Dendritic cell treated with granulocyte-macrophage colony-stimulating factor and Interleukin-4, amounts not matched to agents 40 ng/mL and 50 ng/mL, for 4 days (primary cell): ENCODE measurements at regions not wholly inside any gene's neighbourhood (a gene's known extent, or its start where the extent isn't known, plus 50 kb on each side); places are given as distances from the start of the nearest gene placed in this dataset.
"Not testable (repeated sequence)": the region's sequence is repeated elsewhere in the genome, so short reads cannot be mapped to it uniquely, and the experiment has no call there.

Experiments used
- H3K27ac Mint-ChIP-seq: one replicate; pipeline ENCODE4 v1.8.0; 2022; ENCODE audit warnings: mild to moderate bottlenecking, mixed read lengths
- H3K27me3 Mint-ChIP-seq: one replicate; pipeline ENCODE4 v1.8.0; 2022; ENCODE audit warnings: mild to moderate bottlenecking, mixed read lengths
- H3K36me3 Mint-ChIP-seq: one replicate; pipeline ENCODE4 v1.8.0; 2022; ENCODE audit warnings: low read depth, mixed read lengths
- H3K4me1 Mint-ChIP-seq: one replicate; pipeline ENCODE4 v1.8.0; 2022; ENCODE audit warnings: low read depth, mixed read lengths
- H3K4me3 Mint-ChIP-seq: one replicate; pipeline ENCODE4 v1.8.0; 2022; ENCODE audit warnings: mild to moderate bottlenecking, moderate library complexity, mixed read lengths
- H3K9me3 Mint-ChIP-seq: one replicate; pipeline ENCODE4 v1.8.0; 2022; ENCODE audit warnings: mixed read lengths
- intact Hi-C: fragments of 100-400 bp; cut with micrococcal nuclease; formaldehyde crosslinking; loops from one replicate; pipeline ENCODE4 v1.15.0; 2022

DNA sequence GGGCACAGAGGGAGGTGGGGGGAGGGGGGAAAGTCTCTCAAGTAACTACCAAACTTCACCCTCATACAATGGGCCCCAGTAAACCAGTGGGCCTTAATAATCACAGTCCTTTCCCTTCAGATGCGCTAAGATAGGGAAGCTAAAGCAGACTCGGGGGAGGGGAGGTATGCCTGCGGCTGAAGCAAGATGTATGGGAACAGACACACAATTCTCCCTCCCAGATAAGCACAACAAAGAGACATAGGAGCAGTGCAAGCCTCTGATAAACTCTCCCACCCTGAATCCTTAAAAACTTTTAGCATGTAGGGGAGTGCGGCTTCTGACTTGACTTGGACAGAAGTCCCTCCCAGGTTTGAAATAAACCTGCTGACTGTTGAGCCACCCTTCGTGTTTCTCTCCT is 54.7 kb downstream of the PROP1 start:
- intact Hi-C loops, H3K4me3 Mint-ChIP-seq, H3K4me1 Mint-ChIP-seq, H3K27ac Mint-ChIP-seq, H3K36me3 Mint-ChIP-seq, H3K9me3 Mint-ChIP-seq: not testable (repeated sequence)
- peaks cover 48% of the 10 kb centered on the region for H3K27me3 Mint-ChIP-seq

DNA sequence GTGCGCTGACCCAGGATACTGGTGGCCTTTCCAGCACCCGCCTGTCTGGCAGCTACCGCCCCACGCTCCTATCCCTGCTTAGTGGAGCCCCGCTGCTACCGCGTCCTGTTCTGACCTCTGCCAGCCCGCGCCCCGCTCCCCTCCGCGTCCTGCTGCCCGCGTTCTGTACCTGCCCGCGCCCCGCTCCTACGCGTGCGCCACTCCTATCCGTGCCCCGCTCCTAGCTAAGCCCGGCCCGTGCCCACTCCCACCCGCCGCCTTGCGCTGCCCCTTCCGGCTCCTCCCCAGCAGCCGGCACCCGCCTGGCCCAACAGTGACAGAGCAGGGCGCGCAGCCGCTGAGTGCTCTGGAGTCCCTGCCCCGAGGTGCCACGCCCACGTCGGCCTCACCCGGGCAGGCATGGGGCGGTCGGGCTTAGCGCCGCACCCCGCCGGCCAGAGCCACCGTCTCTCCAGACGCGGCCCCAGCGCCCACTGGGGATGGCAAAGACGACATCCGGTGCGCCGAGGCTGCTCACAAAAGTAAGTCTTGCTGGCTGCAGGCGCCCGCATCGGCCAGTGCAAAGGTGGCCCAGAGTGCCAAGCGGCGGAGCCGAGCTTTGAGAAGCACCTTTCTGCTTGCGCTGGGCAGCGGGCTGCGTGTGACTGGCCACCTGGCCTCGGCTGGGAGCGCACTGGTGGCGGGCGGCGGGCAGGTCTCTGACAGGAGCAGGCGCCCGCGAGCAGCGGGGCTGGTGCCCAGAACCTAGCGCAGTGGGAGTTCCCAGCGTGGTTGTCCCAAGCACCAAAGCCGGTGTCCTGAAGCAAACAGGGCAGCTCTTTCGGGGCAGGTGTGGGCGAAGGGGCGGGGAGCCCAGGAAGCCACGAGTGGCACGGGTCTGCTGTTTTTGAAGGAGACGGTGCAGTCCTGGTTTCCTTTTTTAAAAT is 56.5 kb downstream of the PROP1 start:
- intact Hi-C loops, H3K9me3 Mint-ChIP-seq, H3K4me1 Mint-ChIP-seq, H3K36me3 Mint-ChIP-seq, H3K4me3 Mint-ChIP-seq, H3K27ac Mint-ChIP-seq: not testable (repeated sequence)
- H3K27me3 Mint-ChIP-seq, result peaks cover 44% of the 10 kb centered on the region

- H3K4me3 Mint-ChIP-seq, H3K4me1 Mint-ChIP-seq, H3K36me3 Mint-ChIP-seq, H3K27ac Mint-ChIP-seq, H3K9me3 Mint-ChIP-seq, intact Hi-C loops: not testable (repeated sequence)
- H3K27me3 Mint-ChIP-seq, result peaks cover 39% of the 10 kb centered on the region
These were observed 57.3 kb downstream of the PROP1 start for GRCh38 chr5:177938767-177939166.

- H3K9me3 Mint-ChIP-seq, H3K4me1 Mint-ChIP-seq, intact Hi-C loops, H3K4me3 Mint-ChIP-seq, H3K36me3 Mint-ChIP-seq, H3K27ac Mint-ChIP-seq: not testable (repeated sequence)
- peaks cover 10% of the 10 kb centered on the region for H3K27me3 Mint-ChIP-seq
These were observed 61.8 kb downstream of the PROP1 start for GRCh38 chr5:177934233-177934632.

DNA sequence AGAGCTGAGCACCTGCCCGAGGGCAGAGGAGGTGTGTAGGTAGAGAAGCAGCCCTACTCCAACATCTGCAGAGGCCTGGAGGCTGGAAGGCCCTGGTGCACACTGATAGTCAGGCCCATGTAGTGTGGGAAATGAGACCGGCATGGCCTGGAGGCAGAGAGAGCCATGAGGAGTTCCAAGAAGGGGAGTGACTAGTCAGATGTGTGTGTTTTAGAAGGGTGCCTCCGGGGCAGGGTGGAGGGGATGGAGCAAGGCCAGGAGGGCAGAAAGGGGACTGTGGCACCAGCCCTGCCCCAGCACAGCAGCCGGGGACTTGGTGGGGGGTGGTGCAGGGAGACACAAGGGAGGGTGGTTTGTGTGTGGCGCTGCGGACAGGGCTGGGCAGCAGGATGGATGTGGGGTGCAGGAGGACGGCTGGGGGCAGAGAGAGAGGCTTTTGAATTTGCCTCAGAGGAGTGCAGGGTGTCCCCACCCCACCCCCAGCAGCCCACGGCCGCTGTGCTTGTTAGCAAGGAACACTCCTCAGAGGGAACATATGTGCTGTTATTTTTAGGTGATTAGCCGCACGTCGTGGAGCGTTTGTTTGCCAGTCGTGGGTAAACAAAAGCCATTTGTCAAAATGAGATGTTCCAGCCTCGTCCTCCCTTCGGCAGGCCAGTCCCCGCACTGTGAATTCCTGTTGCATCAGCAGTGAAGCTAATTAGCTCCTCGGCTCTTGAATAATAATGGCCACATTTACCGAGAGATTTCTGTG is 65.6 kb downstream of the PROP1 start:
- H3K27ac Mint-ChIP-seq, H3K27me3 Mint-ChIP-seq, H3K36me3 Mint-ChIP-seq, intact Hi-C loops, H3K4me3 Mint-ChIP-seq, H3K9me3 Mint-ChIP-seq, H3K4me1 Mint-ChIP-seq: not testable (repeated sequence)

- H3K36me3 Mint-ChIP-seq, H3K27me3 Mint-ChIP-seq, H3K27ac Mint-ChIP-seq, H3K4me3 Mint-ChIP-seq, intact Hi-C loops, H3K4me1 Mint-ChIP-seq, H3K9me3 Mint-ChIP-seq: not testable (repeated sequence)
These were observed 66.4 kb downstream of the PROP1 start for GRCh38 chr5:177929618-177930017.

DNA sequence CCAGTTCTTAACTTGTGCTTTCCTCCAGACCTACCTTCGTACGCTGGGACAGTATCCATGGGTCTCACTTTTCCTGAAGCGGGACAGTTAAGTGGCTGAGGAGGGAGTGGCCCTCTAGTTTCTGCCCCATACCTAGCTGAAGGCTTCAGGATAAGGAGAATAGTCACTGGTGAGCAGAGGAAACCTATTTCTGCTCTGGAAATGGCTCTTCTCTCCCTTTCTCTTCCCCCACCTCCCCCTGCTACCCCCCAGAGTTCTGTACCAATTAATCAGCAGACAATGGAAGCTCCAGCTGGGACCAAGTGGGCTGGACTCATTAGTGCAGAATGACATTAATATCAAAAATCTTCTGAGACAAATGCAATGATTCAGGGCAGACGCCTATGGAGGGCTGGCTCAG is 68.5 kb downstream of the PROP1 start:
- H3K36me3 Mint-ChIP-seq, H3K27me3 Mint-ChIP-seq, H3K9me3 Mint-ChIP-seq, H3K27ac Mint-ChIP-seq, H3K4me3 Mint-ChIP-seq, intact Hi-C loops, H3K4me1 Mint-ChIP-seq: not testable (repeated sequence)

GRCh38 chr5:177924577-177924976 is 71.5 kb downstream of the PROP1 start:
- H3K4me1 Mint-ChIP-seq, intact Hi-C loops, H3K27ac Mint-ChIP-seq, H3K4me3 Mint-ChIP-seq, H3K9me3 Mint-ChIP-seq, H3K36me3 Mint-ChIP-seq, H3K27me3 Mint-ChIP-seq: not testable (repeated sequence)

DNA sequence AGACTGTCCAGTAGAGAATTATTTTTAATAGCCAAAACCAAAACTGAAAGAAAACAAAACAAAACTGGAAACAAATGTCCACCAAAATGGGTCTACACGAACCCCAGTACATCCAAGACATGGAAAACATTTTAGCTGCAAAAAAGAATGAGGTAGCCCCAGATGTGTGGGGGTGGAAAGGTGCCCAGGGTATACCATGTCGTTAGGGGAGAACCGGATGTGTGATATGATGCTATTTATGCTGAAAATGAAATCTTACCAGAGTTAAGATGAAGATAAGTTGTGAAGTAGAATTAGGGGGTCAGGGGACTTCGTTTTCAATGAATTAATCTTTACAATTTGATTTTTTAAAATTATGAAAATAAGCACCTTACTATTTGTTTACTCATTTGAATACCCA is 72.2 kb downstream of the PROP1 start:
- H3K9me3 Mint-ChIP-seq, H3K36me3 Mint-ChIP-seq, H3K4me3 Mint-ChIP-seq, intact Hi-C loops, H3K4me1 Mint-ChIP-seq, H3K27ac Mint-ChIP-seq, H3K27me3 Mint-ChIP-seq: not testable (repeated sequence)

DNA sequence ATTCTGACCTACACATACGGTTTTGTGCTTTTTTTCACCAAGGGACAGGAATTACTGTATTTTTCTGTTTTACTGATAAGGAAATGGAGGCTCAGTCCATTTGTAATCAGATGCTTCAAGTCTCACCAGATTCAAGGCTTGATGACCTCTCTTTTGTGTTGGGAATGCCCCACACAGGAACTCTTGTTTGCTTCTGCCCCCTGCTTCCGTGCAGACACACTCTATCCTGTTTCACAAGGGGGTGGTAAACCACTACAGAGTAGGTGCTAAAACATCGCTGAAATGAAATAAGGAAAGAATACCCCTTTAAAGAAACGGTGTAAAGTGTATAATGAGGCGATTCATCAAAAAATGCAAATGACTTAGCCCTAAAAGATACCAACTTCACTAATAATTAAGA is 72.9 kb downstream of the PROP1 start:
- H3K9me3 Mint-ChIP-seq, H3K27ac Mint-ChIP-seq, H3K4me1 Mint-ChIP-seq, H3K36me3 Mint-ChIP-seq, H3K27me3 Mint-ChIP-seq, intact Hi-C loops, H3K4me3 Mint-ChIP-seq: not testable (repeated sequence)

GRCh38 chr5:177909261-177909660 is 86.8 kb downstream of the PROP1 start:
- H3K27me3 Mint-ChIP-seq, H3K27ac Mint-ChIP-seq, H3K9me3 Mint-ChIP-seq, H3K4me1 Mint-ChIP-seq, H3K36me3 Mint-ChIP-seq, H3K4me3 Mint-ChIP-seq, intact Hi-C loops: not testable (repeated sequence)

DNA sequence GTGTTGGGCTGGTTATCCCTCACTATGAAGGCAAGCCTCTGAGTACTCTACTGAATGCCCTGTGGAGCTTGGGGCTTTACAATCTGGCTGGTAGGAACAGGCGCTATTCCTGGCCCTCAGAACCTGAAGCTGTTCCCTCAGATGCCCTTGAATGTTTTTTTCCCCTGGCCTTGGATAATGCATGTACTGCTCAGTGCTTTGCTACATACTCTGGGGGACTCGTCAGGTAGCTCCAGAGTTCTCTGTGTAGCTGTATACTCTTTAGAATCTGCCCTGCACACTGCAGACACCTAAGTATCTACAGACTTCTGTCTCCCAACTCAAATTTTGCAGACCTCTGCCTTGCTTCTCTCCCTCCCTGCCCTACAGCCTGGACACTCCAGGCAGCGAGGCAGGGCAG is 93.2 kb downstream of the PROP1 start:
- not testable (repeated sequence) for H3K4me3 Mint-ChIP-seq, H3K4me1 Mint-ChIP-seq

GRCh38 chr5:177900066-177900465 is 96.0 kb downstream of the PROP1 start:
- H3K4me3 Mint-ChIP-seq, H3K4me1 Mint-ChIP-seq, H3K27me3 Mint-ChIP-seq, intact Hi-C loops, H3K9me3 Mint-ChIP-seq, H3K36me3 Mint-ChIP-seq, H3K27ac Mint-ChIP-seq: not testable (repeated sequence)

More for the DNA sequence above, 93.2 kb downstream of the PROP1 start:
- H3K27ac Mint-ChIP-seq, H3K9me3 Mint-ChIP-seq, H3K36me3 Mint-ChIP-seq, H3K27me3 Mint-ChIP-seq, intact Hi-C loops: not testable (repeated sequence)

GRCh38 chr5:177894681-177895453 is 101.2 kb downstream of the PROP1 start:
- not testable (repeated sequence) for H3K9me3 Mint-ChIP-seq

More at GRCh38 chr5:177894681-177895453, 101.2 kb downstream of the PROP1 start:
- H3K36me3 Mint-ChIP-seq, H3K27me3 Mint-ChIP-seq, intact Hi-C loops, H3K4me3 Mint-ChIP-seq, H3K4me1 Mint-ChIP-seq, H3K27ac Mint-ChIP-seq: not testable (repeated sequence)
